Urothelium cell line (cell line): ENCODE measurements at regions not wholly inside any gene's neighbourhood (a gene's known extent, or its start where the extent isn't known, plus 50 kb on each side); places are given as distances from the start of the nearest gene placed in this dataset.
A peak's percentile ranks its signal among the peaks of the same experiment; 100 is the strongest.

ENCODE experiments used
- DNase-seq: peaks from one replicate; pipeline ENCODE4 v3.0.0; 2011; ENCODE audit warnings: low spot score, mixed read lengths
- FAIRE-seq: peaks from 2 replicates; lab custom pipeline; 2011; peaks lifted over from hg19 to GRCh38; lab: Jason Lieb, UNC

DNA sequence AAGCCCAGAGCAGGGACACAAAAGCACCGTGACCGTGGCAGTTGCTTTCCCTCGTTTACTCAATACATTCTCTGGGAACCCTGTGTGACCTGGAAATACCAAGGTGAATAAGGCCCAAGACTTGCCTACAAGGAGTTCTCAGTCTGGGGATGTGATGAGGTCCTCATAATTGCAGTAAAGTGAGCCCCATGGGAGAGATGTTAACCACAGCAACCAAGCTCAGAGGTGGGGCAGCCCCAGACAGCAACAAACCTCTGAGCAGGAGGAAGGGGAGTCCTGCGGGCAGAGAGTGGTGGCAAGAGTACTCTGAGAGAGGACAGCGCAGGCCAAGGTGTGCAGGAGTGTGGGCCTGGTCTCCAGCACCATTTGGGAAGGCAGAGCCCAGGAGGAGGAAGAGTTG, 91.6 kb downstream of the TTC32 start:
- FAIRE-seq (no peak), DNase-seq (no peak)

- DNase-seq (no peak), FAIRE-seq (no peak)
These were observed 92.6 kb downstream of the TTC32 start for GRCh38 chr2:19809206-19809605.

- FAIRE-seq (no peak), DNase-seq (no peak)
These were observed 93.9 kb downstream of the TTC32 start for GRCh38 chr2:19807866-19808265.

GRCh38 chr2:19807346-19807745, 94.4 kb downstream of the TTC32 start:
- DNase-seq, result no peak
- no peak for FAIRE-seq

- no peak for DNase-seq
- FAIRE-seq, result peak; percentile 35
These were observed 95.2 kb downstream of the TTC32 start for GRCh38 chr2:19806591-19806990.

- FAIRE-seq, result no peak
- no peak for DNase-seq
These were observed 95.7 kb downstream of the TTC32 start for GRCh38 chr2:19806131-19806530.

DNA sequence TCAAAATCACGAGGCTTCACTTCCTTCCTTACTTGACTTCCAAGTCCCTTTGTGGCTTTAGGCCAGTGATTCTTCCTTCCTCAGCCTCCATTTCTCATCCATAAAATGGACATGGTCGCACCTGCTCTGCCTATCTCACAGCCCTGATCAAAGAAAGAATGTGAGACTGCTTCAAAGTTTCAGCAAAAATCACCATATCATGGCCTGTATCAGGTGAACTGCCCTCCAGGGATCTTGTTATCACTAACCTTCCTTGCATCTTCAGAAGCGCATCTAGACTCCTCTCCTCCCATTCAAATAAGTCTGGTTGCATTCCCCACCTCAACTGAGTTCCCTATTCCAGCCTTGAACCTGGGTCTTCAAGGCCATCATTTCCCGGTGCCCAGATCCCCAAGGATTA, 96.5 kb downstream of the TTC32 start:
- no peak for FAIRE-seq

DNA sequence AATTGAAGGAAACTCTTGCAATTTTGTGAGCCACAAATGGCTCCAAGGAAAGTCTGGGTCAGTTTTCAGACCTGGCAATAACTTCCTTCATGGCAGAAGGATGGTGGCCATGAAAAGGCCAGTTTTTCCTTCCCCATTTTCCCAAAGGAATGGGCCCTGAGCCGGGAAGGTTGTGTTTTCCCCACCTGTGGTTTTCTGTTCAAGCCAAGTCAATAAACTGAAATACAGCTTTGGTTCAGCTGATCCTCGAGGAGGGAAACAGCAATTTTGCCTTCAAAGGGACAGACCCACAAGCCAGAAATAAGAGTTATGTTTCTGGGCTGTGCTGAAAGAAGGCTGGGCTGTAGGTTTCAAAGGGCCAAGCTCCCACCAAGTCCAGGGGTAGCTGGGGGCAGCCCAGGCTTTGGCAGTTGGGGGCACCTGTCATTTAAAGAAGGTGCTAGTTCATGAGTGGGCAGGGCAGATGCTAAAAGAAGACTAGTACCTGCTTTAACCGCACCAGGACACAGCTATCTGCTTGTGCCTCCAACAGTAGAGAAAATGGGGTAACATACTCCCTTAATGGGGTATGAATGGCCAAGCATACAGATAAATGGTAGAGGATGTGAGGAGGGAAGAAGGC, 97.0 kb downstream of the TTC32 start:
- FAIRE-seq (no peak), DNase-seq (no peak)

More for the DNA sequence above, 96.5 kb downstream of the TTC32 start:
- no peak for DNase-seq

DNA sequence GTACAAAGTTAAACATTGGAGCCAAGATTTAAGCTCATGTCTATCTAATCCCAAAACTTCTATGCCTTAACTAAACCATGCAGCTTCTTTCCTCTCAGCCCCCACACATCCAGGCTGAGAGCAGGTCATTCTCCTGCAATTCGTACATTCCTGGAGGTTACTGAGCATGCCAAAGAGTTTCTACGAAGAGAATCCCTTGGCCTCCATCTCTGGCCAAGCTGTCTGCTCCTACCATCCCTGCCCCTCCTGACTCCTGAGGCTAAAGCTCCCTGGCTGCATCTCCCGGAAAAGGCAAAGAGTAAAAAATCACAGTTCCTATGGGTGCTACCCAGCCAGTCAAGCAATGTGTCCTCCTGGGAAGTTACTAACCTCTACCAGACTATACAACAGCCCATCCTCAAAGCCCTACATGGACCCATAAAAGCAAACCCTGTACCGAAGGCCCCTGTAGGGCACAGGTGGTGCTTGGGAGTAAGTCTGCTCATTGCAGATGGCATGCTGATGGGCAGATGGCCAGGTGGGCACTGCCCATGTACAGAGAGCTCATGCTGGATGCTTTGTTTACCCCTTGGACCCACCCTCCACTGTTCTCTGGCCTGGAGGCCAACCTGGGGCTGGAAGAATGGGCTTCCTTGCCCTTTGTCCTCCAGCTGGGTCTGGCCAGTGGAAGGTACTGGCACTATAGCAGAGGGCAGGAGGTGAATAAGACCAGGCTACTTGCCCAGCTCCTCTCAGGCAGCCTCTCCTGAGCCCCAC, 99.5 kb downstream of the TTC32 start:
- FAIRE-seq, result peak; percentile 86
- DNase-seq, result no peak

GRCh38 chr2:19801367-19802080, 100.3 kb downstream of the TTC32 start:
- DNase-seq (peak; percentile 98), FAIRE-seq (peak; percentile 98)

- FAIRE-seq, result no peak
These were observed 101.0 kb downstream of the TTC32 start for GRCh38 chr2:19800796-19801195.

DNA sequence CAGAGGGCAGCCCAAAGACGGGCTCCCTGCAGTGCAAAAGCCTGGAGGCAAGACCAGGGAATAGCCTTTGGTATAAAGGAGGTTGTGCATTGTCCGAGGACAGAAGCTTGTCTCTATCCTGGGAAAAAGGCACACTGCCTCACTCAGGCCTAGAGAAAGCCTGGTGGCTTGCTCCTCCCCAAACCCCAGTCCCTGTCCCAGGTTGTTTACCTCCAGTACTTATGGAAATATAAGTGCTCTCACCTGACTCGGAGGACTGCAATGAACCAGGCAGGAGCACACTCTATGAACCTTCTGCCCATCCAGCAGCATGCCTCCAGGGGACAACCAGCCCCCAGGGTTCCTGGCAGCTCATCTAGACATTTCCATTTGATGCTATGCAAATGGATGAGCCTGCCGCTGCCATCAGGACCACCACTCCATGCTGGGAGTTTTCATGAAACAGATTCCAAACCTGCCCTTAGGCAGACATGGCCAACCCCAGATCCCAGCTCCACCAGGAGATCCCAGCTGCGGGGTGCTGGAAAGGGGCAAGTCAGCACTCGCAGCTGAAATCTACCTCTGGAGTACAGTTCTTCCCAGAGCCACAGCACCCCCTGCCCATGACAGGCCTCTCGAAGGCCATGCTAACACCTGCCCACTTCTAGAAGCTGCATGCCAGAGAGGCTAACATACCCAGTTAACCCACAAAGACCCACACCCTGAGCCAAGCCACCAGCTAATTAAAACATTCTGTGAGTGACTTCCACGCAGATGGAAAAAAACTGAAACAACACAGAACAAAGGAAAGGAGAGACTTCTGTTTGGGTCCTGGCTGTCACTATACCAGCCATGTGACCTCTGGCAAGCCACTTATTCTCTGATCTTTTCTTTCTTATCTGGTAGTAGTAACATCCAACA, 101.7 kb downstream of the TTC32 start:
- DNase-seq (no peak), FAIRE-seq (no peak)

More at GRCh38 chr2:19800796-19801195, 101.0 kb downstream of the TTC32 start:
- DNase-seq, result no peak

- DNase-seq, result no peak
- peak; percentile 37 for FAIRE-seq
These were observed 103.9 kb downstream of the TTC32 start for GRCh38 chr2:19797871-19798270.

DNA sequence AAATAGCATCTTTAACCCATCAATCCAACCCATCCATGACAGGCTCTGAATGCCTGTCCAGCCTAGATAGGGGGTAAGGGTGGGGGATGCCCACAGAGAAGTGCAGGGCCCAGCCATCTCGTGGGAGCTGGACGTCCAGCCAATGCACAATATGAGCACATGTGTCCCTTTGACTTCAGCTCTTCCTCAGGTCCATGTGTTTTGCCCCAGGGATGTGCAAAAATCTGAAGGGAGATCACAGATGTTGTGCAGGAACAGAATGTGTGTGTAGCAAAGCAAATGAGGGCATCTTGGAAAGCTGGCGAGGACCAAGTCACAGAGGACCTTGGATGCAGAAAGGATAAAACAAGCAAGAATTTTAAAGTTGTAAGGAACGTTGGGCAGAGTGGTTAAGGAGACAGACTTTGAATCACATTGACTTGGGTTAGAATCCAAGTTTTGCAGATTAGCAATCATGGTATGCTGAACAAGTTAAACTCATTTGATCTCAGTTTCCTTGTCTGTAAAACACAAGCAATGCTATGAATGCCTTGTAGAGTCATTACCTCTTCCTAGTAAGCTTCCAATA, 104.5 kb downstream of the TTC32 start:
- FAIRE-seq, result no peak

GRCh38 chr2:19796035-19796695, 105.6 kb downstream of the TTC32 start:
- no peak for DNase-seq
- no peak for FAIRE-seq

More for the DNA sequence above, 104.5 kb downstream of the TTC32 start:
- no peak for DNase-seq

- DNase-seq (no peak), FAIRE-seq (no peak)
These were observed 108.5 kb downstream of the TTC32 start for GRCh38 chr2:19793132-19793750.

GRCh38 chr2:19790291-19790690, 111.5 kb downstream of the TTC32 start:
- DNase-seq (no peak), FAIRE-seq (no peak)

DNA sequence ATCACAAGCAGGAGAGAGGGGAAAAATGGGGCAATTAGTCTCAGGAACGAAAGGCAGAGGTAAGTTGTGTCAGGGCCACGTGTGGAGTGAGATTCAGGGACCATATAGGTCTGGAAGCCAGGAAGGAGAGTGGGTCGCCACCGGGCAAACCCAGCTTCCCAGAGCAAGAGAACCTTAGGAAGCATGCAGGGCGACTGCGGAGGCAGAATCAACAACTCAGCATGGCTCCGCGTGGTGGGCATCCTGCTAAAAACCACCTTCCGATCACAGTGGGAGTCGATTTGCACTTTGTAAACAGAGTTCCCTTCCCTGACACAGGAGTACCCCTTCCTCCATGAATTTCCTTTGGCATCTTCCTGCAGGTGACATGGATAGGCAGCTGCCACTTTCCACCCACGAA, 114.6 kb downstream of the TTC32 start:
- FAIRE-seq, result no peak
- DNase-seq, result no peak

GRCh38 chr2:19786408-19787058, 115.2 kb downstream of the TTC32 start:
- DNase-seq, result peak; percentile 44
- no peak for FAIRE-seq
